ENCODE measurements at regions not wholly inside any gene's neighbourhood (a gene's known extent, or its start where the extent isn't known, plus 50 kb on each side); places are given as distances from the start of the nearest gene placed in this dataset.

DNA sequence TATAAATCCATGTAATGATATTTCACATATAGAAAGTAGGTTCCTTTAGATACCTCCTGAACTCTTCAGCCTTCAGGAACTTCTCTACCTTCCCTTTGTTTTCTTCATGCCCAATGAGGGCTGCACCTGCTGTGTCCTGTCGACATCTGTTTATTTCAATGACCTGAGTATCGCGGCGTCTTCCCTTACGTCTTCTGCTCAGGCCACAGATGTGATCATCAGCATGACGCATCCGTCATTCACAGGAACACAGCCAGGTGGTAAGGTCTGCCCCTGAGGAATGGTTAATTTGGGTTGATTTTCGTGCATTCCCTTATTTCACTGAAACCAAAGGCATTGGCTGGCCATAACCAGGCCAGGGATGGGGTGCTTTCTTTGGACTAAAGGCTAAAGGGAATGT, 217.1 kb downstream of the MED10 start:
- DNase-seq = no peak

DNA sequence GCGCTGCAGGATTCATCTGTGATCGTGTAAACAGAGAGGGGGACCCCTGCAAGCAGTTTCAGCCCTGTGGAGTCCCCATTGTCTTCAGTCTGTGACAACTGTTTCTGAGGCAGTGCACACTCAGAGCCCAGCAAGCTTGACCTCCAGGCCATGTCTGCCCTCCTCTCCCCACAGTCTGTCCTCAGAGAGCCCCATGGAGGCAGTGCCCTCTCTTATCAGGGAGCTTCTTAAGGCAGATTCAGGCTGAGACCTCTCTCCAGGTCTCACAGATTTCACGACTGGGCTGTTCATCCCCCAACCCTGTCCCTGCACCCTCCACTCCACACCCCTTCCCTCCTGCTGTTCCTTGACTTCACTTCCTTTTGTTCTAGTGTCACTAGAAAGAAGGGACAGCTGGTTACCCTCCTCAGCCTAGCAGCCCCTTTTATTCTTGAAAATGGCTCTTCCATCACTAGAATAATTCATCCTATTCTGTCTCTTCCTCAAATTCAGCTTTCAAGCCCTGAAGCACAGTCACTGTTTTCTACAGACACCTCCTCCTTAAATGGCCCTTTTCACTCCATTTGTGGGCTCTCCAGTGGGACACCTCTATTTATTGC, 218.4 kb downstream of the MED10 start:
- DNase-seq = no peak

DNA sequence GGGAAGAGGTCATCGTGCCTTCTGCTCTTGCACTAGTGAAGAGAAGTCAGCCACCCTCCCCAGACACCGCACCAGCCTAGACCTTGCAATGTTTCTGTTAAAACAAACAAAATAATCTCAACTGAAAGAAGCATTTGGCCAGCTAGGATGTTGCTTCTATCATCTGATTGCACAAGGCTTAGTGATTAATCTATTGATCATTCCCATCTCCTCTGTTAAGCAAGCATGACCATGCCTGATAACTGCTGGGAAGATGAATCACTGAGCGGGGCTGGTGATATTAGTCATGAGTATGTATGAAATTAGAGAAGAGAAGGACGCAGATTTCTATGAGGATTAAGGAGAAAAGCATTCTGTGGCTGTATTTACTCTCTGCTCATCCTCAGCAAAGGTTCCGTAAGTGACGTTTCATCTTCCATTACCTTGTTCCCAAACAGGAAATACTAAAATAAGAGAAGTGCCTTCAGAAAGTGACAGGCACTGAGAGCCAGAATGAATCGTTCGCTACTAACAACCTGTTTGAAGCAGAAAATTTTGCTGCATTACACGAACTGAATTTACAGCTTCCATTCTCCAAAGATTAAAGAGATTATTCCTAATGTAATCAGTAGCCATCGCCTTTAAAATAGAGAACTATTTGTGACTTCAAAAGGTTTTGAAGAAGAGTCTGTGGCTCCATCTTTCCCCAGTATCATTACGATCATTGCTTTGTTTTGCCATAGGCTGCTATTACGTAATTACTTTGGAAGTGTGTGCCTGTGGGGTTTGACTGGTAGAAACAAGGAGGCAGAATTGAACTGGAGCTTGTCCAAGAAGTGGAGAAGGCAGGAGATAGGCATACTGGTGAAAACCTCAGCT, 219.1 kb downstream of the MED10 start:
- DNase-seq = no peak

GRCh38 chr5:6154216-6154615, 224.1 kb downstream of the MED10 start:
- no peak for DNase-seq

- DNase-seq = no peak
These were observed 232.1 kb downstream of the MED10 start for GRCh38 chr5:6146271-6146670.

GRCh38 chr5:6145616-6146237, 232.6 kb downstream of the MED10 start:
- DNase-seq = no peak

GRCh38 chr5:6143523-6143922, 234.8 kb downstream of the MED10 start:
- no peak for DNase-seq

- DNase-seq = no peak
These were observed 236.0 kb downstream of the MED10 start for GRCh38 chr5:6142353-6142752.

- DNase-seq = no peak
These were observed 238.1 kb downstream of the MED10 start for GRCh38 chr5:6140219-6140618.

DNA sequence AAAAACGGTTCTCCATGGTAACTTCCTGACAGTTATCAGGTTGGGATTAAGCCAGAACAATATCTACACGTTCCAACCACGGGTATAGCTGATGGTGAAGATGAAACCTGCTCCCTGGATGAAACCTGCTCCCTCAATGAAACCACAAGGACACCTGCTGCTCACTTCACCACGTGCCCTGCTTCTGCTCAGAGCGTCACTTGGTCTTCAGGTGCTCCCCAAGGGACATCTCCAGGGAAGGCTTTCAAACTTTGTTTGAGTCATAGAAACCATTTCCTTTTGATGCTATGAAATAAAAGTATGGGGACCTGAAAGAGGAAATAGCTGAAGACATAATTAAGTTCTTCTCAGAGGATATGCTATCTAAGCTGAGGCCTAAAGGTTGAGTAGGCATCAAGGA, 242.4 kb downstream of the MED10 start:
- no peak for DNase-seq

DNA sequence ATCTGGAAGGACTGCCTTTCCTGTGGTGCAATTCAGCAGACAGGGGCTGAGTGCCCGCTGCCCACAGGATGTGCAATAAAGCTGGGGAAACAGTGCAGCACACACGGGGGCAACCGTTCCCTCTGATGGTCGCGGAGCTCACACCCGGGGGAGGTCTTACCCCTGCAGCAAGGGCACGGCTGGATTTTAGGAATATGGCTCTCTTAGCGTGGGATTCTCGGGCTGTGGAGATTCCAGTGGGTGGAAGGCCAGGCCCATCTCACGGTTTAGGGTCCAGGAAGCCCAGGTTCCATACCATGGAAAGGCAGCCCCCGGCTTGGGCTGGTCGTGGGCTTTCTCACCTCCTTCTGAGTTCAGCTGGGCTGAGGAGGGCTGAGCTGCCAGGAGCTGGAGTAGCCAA, 244.1 kb downstream of the MED10 start:
- no peak for DNase-seq

DNA sequence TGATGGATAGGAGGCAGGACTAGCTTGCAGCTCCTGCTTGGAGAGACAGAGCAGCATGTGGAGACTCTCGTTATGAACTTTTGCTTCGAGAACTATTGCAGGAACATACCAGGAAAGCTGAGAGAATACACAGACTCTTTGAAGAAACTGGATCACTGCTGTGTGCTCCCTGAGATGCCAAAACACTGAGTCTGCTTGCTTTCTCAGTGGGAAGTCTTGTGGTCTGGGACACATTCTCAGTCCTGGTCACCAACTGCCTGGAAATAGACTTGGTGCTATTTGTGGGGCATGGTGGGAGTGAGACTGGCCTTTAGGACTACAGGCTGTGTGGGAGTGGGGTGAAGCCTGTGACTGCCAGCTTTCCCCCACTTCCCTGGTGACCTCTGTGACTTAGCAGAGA, 252.6 kb downstream of the MED10 start:
- no peak for DNase-seq

DNA sequence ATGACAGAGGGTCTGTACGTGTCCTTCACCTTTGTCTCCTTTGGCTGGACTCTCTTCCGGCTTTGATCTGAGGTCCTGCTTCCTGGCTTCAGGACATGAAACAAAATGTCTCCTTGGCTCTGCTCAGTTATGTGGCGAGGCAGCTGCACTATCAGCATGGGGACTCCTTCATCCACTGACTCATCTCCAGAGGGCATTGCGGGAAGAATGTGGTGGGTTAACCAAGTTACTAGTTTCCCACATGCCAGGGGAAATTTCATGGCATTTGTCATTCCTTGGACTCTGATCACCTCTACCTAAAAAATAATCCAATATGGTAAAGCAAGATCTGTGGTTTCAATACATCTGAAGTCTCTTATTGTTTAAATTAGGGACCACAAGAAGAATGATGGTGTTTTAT, 259.7 kb downstream of the MED10 start:
- DNase-seq = no peak

DNA sequence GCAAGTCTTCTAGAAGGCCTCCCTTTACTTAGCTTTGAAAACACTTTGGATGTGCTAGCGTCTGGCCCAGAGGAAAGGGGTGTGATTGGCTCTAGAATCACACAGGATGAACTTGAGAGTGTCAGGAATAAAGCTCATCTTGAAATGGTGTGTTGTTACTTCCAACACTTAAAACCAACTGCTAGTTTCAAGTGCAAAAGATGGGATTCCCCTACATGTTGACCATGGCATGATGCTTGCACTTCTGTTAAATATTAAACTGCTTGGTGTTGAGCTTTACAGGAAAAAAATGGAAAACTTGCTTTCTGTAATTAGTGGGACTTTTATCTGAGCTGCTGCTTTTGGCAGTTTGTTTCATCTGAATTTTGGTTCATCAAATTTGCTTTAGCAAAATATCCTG, 261.1 kb downstream of the MED10 start:
- DNase-seq = no peak

GRCh38 chr5:6115852-6116251, 262.5 kb downstream of the MED10 start:
- no peak for DNase-seq

GRCh38 chr5:6112538-6112937, 265.8 kb downstream of the MED10 start:
- DNase-seq = no peak

DNA sequence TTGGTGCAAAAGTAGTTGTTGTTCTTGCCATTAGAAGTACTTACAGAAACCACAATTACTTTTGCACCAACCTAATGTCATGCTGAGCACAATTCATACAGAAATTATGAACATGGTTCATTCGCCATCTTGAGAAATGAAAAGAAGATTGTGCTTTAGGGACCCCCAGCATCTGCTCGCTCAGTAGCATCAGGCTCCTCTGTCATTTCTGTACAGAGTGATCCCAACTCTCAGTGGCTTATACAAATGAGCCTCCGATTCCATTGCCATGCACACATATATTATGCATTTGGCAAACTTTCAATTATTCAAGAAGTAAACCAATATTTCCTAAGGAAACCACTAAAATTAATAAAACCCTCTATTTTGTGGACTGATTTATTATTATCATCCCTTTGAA, 266.2 kb downstream of the MED10 start:
- no peak for DNase-seq

GRCh38 chr5:6111131-6111530, 267.2 kb downstream of the MED10 start:
- no peak for DNase-seq

- no peak for DNase-seq
These were observed 267.8 kb downstream of the MED10 start for GRCh38 chr5:6110441-6111005.

- DNase-seq = no peak
These were observed 269.1 kb downstream of the MED10 start for GRCh38 chr5:6108981-6109825.

- no peak for DNase-seq
These were observed 269.9 kb downstream of the MED10 start for GRCh38 chr5:6108540-6108848.

GRCh38 chr5:6107675-6108539, 270.4 kb downstream of the MED10 start:
- no peak for DNase-seq

Measured in activated CD4-positive, alpha-beta T cell treated with anti-CD3 and anti-CD28 coated beads for 48 hours (primary cell).